GM23338 (cell line): ENCODE measurements at regions not wholly inside any gene's neighbourhood (a gene's known extent, or its start where the extent isn't known, plus 50 kb on each side); places are given as distances from the start of the nearest gene placed in this dataset.

Experiments
- ATAC-seq: fragments of 200-7000 bp; cut with Tn5 transposase; 3 replicates; pipeline ENCODE4 v1.9.1; 2020
- DNase-seq: peaks from one replicate; pipeline ENCODE4 v3.0.0-alpha.2; 2015; ENCODE audit warnings: low spot score
- H2AFZ ChIP-seq: fragments of 200-600 bp; sonication (generic); 2 replicates; pipeline ENCODE4 v1.8.0; 2016; ENCODE audit warnings: antibody characterized with exemption, mild to moderate bottlenecking, moderate library complexity
- H3F3A ChIP-seq: fragments of 200-600 bp; sonication (generic); replicated peaks from 2 replicates; pipeline ENCODE4 v1.8.0; 2017; ENCODE audit warnings: antibody characterized with exemption, mixed run types, low read depth
- H3K27ac ChIP-seq: fragments of 200-600 bp; sonication (generic); 2 replicates; pipeline ENCODE4 v1.6.1; 2016; ENCODE audit warnings: low read depth
- H3K27me3 ChIP-seq: fragments of 200-600 bp; sonication (generic); 2 replicates; pipeline ENCODE4 v1.8.0; 2016; ENCODE audit warnings: mild to moderate bottlenecking, mixed run types, moderate library complexity; ENCODE audit not compliant: insufficient read depth
- H3K36me3 ChIP-seq: fragments of 200-600 bp; sonication (generic); 2 replicates; pipeline ENCODE4 v1.8.0; 2016; ENCODE audit warnings: mild to moderate bottlenecking; ENCODE audit not compliant: insufficient read depth
- H3K4me1 ChIP-seq: fragments of 200-600 bp; sonication (generic); 2 replicates; pipeline ENCODE4 v1.8.0; 2016; ENCODE audit warnings: mild to moderate bottlenecking, moderate library complexity; ENCODE audit not compliant: insufficient read depth
- H3K4me2 ChIP-seq: fragments of 200-600 bp; sonication (generic); 2 replicates; pipeline ENCODE4 v1.7.1; 2017; ENCODE audit warnings: mixed run types
- H3K4me3 ChIP-seq: fragments of 200-600 bp; sonication (generic); 2 replicates; pipeline ENCODE4 v1.6.1; 2016; ENCODE audit warnings: mixed run types
- H3K79me2 ChIP-seq: fragments of 200-600 bp; sonication (generic); replicated peaks from 2 replicates; pipeline ENCODE4 v1.8.0; 2017; ENCODE audit warnings: mild to moderate bottlenecking; ENCODE audit not compliant: insufficient read depth
- H3K9me2 ChIP-seq: fragments of 200-600 bp; sonication (generic); 2 replicates; pipeline ENCODE4 v1.8.0; 2017; ENCODE audit not compliant: insufficient read depth
- H4K20me1 ChIP-seq: fragments of 200-600 bp; sonication (generic); replicated peaks from 2 replicates; pipeline ENCODE4 v1.8.0; 2017; ENCODE audit warnings: mild to moderate bottlenecking; ENCODE audit not compliant: insufficient read depth
- H3K27ac Mint-ChIP-seq: 2 replicates; pipeline ENCODE4 v1.8.0; 2020; ENCODE audit warnings: inconsistent platforms, mild to moderate bottlenecking, moderate library complexity, mixed read lengths
- H3K27me3 Mint-ChIP-seq: 3 replicates; pipeline ENCODE4 v1.8.0; 2022; ENCODE audit warnings: low read depth, mild to moderate bottlenecking, moderate library complexity, mixed read lengths, inconsistent platforms; ENCODE audit not compliant: insufficient read depth, poor library complexity
- H3K36me3 Mint-ChIP-seq: 3 replicates; pipeline ENCODE4 v1.8.0; 2021; ENCODE audit warnings: low read depth, mild to moderate bottlenecking, inconsistent platforms, moderate library complexity, mixed read lengths
- H3K4me1 Mint-ChIP-seq: 3 replicates; pipeline ENCODE4 v1.8.0; 2020; ENCODE audit warnings: mild to moderate bottlenecking, inconsistent platforms, mixed read lengths
- H3K4me3 Mint-ChIP-seq: 3 replicates; pipeline ENCODE4 v1.8.0; 2021; ENCODE audit warnings: moderate library complexity, mild to moderate bottlenecking, inconsistent platforms, mixed read lengths
- H3K9me3 Mint-ChIP-seq: 3 replicates; pipeline ENCODE4 v1.8.0; 2020; ENCODE audit warnings: moderate library complexity, mild to moderate bottlenecking, inconsistent platforms, mixed read lengths
- CREB1 ChIP-seq: fragments of 250-450 bp; sonication (Bioruptor Pico); IDR thresholded peaks from 2 replicates; pipeline ENCODE4 v1.5.0; 2020; ENCODE audit warnings: low read depth, mild to moderate bottlenecking, moderate library complexity
- ETS1 ChIP-seq: IDR thresholded peaks from 2 replicates; pipeline ENCODE4 v1.6.1; 2016; ENCODE audit warnings: antibody characterized with exemption
- EZH2phosphoT487 ChIP-seq: fragments of 200-600 bp; sonication (generic); IDR thresholded peaks from one replicate; pipeline ENCODE4 v1.8.1; 2018; ENCODE audit warnings: antibody characterized with exemption; ENCODE audit not compliant: unreplicated experiment
- JUNB ChIP-seq: IDR thresholded peaks from one replicate; pipeline ENCODE4 v1.6.1; 2016; ENCODE audit warnings: antibody characterized with exemption; ENCODE audit not compliant: unreplicated experiment
- NANOG ChIP-seq: IDR thresholded peaks from 2 replicates; pipeline ENCODE4 v1.6.1; 2016; ENCODE audit warnings: antibody characterized with exemption, borderline replicate concordance
- POLR2AphosphoS5 ChIP-seq: IDR thresholded peaks from 2 replicates; pipeline ENCODE4 v1.6.1; 2016; ENCODE audit warnings: antibody characterized with exemption, low read depth
- STAT1 ChIP-seq: IDR thresholded peaks from one replicate; pipeline ENCODE4 v1.6.1; 2016; ENCODE audit warnings: antibody characterized with exemption; ENCODE audit not compliant: unreplicated experiment
- ZNF114 ChIP-seq: fragments of 250-450 bp; sonication (Bioruptor Pico); IDR thresholded peaks from 2 replicates; pipeline ENCODE4 v1.5.0; 2020; ENCODE audit warnings: mild to moderate bottlenecking, moderate library complexity
- ZNF331 ChIP-seq: fragments of 250-450 bp; sonication (Bioruptor Pico); IDR thresholded peaks from 2 replicates; pipeline ENCODE4 v1.5.0; 2020; ENCODE audit warnings: low read depth, mild to moderate bottlenecking, moderate library complexity
- ZNF462 ChIP-seq: fragments of 250-450 bp; sonication (Bioruptor Pico); IDR thresholded peaks from 2 replicates; pipeline ENCODE4 v1.5.0; 2020; ENCODE audit warnings: mild to moderate bottlenecking, moderate library complexity
- TF ChIP-seq, protein P1 (sequence below): IDR thresholded peaks from one replicate; pipeline ENCODE4 v1.6.1; 2018; ENCODE audit warnings: antibody characterized with exemption; ENCODE audit not compliant: unreplicated experiment
- TF ChIP-seq, protein P2 (sequence below), 2 experiments: fragments of 200-600 bp in 1 of 2; sonication (generic) in 1 of 2; conservative IDR thresholded peaks; 2 replicates each; pipeline versions ENCODE4 v1.5.1 to v1.6.1; 2016 to 2017; ENCODE audit warnings: antibody characterized with exemption in 2 of 2, low read depth in 2 of 2, mild to moderate bottlenecking in 2 of 2, moderate library complexity in 1 of 2

DNA sequence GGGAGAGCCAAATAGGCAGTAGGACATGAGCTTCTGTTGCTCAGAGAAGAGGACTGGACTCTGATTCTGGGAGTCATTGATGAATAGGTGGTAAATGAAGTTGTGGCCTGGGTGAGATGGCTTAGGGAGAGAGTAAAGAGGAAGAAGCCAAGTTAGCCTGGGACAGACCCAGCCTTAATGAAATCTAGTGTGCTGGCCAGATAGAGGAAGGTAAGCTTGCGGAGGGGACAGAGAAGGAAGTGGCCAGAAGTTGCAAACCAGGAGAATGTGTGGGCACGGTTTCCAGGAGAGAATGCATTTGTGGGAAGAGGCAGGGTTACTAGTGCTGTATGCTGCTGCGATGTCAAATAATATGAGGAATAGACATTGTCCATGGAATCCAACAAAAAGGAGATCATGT, 83.3 kb upstream of the OLFM4 start:
- Histone ChIP-seq H3K79me2 (no peaks in the 10 kb centered on the region), H3F3A (no peaks in the 10 kb centered on the region), H3K4me3 (no peak overlapping the region), H3K27ac (no peak overlapping the region), H3K4me2 (no peak overlapping the region), H3K4me1 (peaks cover 24% of the 10 kb centered on the region), H2AFZ (no peak overlapping the region), H3K36me3 (no peaks in the 10 kb centered on the region), H4K20me1 (no peaks in the 10 kb centered on the region), H3K9me2 (peaks cover 15% of the 10 kb centered on the region; the same call in 1 of the 2 replicates), H3K27me3 (no peaks in the 10 kb centered on the region)
- peaks cover 20% of the 10 kb centered on the region for H3K4me1 Mint-ChIP-seq
- no peaks in the 10 kb centered on the region; the same call in 2 of the 3 replicates for H3K36me3 Mint-ChIP-seq
- TF ChIP-seq ZNF114 (no peak), EZH2phosphoT487 (no peak), STAT1 (no peak), ZNF462 (CRISPR knock-in tag) (no peak), ETS1 (no peak), POLR2AphosphoS5 (no peak), NANOG (no peak), CREB1 (CRISPR knock-in tag) (no peak), JUNB (no peak), ZNF331 (CRISPR knock-in tag) (no peak)
- TF ChIP-seq, protein P1, sequence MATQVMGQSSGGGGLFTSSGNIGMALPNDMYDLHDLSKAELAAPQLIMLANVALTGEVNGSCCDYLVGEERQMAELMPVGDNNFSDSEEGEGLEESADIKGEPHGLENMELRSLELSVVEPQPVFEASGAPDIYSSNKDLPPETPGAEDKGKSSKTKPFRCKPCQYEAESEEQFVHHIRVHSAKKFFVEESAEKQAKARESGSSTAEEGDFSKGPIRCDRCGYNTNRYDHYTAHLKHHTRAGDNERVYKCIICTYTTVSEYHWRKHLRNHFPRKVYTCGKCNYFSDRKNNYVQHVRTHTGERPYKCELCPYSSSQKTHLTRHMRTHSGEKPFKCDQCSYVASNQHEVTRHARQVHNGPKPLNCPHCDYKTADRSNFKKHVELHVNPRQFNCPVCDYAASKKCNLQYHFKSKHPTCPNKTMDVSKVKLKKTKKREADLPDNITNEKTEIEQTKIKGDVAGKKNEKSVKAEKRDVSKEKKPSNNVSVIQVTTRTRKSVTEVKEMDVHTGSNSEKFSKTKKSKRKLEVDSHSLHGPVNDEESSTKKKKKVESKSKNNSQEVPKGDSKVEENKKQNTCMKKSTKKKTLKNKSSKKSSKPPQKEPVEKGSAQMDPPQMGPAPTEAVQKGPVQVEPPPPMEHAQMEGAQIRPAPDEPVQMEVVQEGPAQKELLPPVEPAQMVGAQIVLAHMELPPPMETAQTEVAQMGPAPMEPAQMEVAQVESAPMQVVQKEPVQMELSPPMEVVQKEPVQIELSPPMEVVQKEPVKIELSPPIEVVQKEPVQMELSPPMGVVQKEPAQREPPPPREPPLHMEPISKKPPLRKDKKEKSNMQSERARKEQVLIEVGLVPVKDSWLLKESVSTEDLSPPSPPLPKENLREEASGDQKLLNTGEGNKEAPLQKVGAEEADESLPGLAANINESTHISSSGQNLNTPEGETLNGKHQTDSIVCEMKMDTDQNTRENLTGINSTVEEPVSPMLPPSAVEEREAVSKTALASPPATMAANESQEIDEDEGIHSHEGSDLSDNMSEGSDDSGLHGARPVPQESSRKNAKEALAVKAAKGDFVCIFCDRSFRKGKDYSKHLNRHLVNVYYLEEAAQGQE = no peak
- TF ChIP-seq, protein P2, sequence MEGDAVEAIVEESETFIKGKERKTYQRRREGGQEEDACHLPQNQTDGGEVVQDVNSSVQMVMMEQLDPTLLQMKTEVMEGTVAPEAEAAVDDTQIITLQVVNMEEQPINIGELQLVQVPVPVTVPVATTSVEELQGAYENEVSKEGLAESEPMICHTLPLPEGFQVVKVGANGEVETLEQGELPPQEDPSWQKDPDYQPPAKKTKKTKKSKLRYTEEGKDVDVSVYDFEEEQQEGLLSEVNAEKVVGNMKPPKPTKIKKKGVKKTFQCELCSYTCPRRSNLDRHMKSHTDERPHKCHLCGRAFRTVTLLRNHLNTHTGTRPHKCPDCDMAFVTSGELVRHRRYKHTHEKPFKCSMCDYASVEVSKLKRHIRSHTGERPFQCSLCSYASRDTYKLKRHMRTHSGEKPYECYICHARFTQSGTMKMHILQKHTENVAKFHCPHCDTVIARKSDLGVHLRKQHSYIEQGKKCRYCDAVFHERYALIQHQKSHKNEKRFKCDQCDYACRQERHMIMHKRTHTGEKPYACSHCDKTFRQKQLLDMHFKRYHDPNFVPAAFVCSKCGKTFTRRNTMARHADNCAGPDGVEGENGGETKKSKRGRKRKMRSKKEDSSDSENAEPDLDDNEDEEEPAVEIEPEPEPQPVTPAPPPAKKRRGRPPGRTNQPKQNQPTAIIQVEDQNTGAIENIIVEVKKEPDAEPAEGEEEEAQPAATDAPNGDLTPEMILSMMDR (conservative IDR thresholded peaks at IDR 0.05; ENCODE audit: low read depth in 2 of 2) = no peak
- no peak for DNase-seq
- no peak overlapping the region for H3K27ac Mint-ChIP-seq
- H3K4me3 Mint-ChIP-seq = no peak overlapping the region
- ATAC-seq = no peak
- peaks cover 7% of the 10 kb centered on the region; the same call in 1 of the 3 replicates for H3K9me3 Mint-ChIP-seq
- peaks cover 7% of the 10 kb centered on the region for H3K27me3 Mint-ChIP-seq
